ENCODE measurements at regions not wholly inside any gene's neighbourhood (a gene's known extent, or its start where the extent isn't known, plus 50 kb on each side); places are given as distances from the start of the nearest gene placed in this dataset.

DNA sequence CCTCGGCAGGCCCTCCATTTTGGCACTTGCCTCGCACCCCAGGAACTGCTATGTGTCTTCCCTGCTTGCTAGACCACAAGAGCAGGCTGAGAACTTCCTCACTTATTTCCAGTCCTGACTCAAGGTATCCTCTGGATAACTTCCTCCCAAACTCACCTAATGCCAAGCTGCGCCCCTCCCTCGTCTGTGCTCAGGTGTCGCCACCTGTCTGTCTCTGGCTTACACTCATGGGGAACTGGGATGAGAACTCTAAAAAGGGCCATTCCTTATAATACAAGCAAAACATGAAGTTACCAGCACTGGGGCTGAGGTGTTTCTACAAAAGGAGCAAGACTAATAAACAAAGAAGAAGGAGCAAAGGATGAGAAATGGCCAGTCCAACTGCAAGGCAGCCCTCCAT is 191.5 kb upstream of the RMP24 start:
- no peak overlapping the region for H3K27ac ChIP-seq
- no peaks in the 10 kb centered on the region for H3K36me3 ChIP-seq
- no peak overlapping the region for H3K4me3 ChIP-seq
- H3K9me3 ChIP-seq (ENCODE audit: low read depth) = no peaks in the 10 kb centered on the region
- Mint-ChIP-seq H3K9me3 (no peaks in the 10 kb centered on the region), H3K27me3 (ENCODE audit: insufficient read depth, low read depth) (peaks cover 12% of the 10 kb centered on the region), H3K4me3 (no peak overlapping the region), H3K36me3 (no peaks in the 10 kb centered on the region), H3K27ac (no peak overlapping the region), H3K4me1 (no peaks in the 10 kb centered on the region)
- H3K4me1 ChIP-seq = no peaks in the 10 kb centered on the region
- no peaks in the 10 kb centered on the region for H3F3A ChIP-seq (ENCODE audit: low read depth)
- no peak overlapping the region for H3K9ac ChIP-seq
- no peaks in the 10 kb centered on the region for H3K27me3 ChIP-seq
- no peak for DNase-seq (ENCODE audit: low spot score)
- TF ChIP-seq, protein P1, sequence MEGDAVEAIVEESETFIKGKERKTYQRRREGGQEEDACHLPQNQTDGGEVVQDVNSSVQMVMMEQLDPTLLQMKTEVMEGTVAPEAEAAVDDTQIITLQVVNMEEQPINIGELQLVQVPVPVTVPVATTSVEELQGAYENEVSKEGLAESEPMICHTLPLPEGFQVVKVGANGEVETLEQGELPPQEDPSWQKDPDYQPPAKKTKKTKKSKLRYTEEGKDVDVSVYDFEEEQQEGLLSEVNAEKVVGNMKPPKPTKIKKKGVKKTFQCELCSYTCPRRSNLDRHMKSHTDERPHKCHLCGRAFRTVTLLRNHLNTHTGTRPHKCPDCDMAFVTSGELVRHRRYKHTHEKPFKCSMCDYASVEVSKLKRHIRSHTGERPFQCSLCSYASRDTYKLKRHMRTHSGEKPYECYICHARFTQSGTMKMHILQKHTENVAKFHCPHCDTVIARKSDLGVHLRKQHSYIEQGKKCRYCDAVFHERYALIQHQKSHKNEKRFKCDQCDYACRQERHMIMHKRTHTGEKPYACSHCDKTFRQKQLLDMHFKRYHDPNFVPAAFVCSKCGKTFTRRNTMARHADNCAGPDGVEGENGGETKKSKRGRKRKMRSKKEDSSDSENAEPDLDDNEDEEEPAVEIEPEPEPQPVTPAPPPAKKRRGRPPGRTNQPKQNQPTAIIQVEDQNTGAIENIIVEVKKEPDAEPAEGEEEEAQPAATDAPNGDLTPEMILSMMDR (IDR thresholded peaks at IDR 0.05) = no peak
- TF ChIP-seq EZH2 (IDR thresholded peaks at IDR 0.05) = no peak
- TF ChIP-seq EZH2phosphoT487 (IDR thresholded peaks at IDR 0.05) = no peak
- H2AFZ ChIP-seq (replicated peaks) = no peak overlapping the region
- no peaks in the 10 kb centered on the region for H3K79me2 ChIP-seq (ENCODE audit: low read depth)
- H3K4me2 ChIP-seq = no peak overlapping the region
- no peaks in the 10 kb centered on the region for H4K20me1 ChIP-seq (ENCODE audit: low read depth)

DNA sequence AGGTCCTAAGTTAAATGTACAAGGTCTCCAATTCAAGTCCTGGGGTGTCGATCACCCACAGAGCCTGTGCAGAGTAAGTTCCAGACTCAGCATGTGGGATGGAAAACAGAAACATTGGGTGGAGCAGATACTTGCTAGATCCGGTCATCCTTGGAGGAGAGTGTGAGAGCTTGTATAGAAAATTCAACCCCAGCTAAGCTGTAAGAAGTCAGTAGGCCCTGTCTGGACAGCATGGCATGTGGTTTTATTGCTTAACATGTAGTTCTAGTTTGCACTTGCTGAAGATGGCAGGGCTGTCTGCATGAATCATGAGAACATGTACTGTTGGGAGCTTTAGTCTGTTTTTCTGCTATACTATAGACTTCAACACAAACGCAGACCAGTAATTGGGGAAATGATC is 189.6 kb upstream of the RMP24 start:
- Mint-ChIP-seq H3K36me3 (no peaks in the 10 kb centered on the region), H3K27me3 (ENCODE audit: insufficient read depth, low read depth) (peaks cover 10% of the 10 kb centered on the region), H3K9me3 (no peaks in the 10 kb centered on the region), H3K4me3 (no peak overlapping the region), H3K4me1 (peaks cover 8% of the 10 kb centered on the region), H3K27ac (no peak overlapping the region)
- DNase-seq (ENCODE audit: low spot score) = no peak
- Histone ChIP-seq H3K27me3 (no peaks in the 10 kb centered on the region), H3K27ac (no peak overlapping the region), H3K4me3 (no peak overlapping the region), H3K9ac (no peak overlapping the region), H3K36me3 (no peaks in the 10 kb centered on the region), H2AFZ (replicated peaks) (no peak overlapping the region), H4K20me1 (ENCODE audit: low read depth) (no peaks in the 10 kb centered on the region), H3F3A (ENCODE audit: low read depth) (no peaks in the 10 kb centered on the region), H3K9me3 (ENCODE audit: low read depth) (no peaks in the 10 kb centered on the region), H3K4me1 (no peaks in the 10 kb centered on the region), H3K4me2 (no peak overlapping the region), H3K79me2 (ENCODE audit: low read depth) (no peaks in the 10 kb centered on the region)
- TF ChIP-seq EZH2phosphoT487 (IDR thresholded peaks at IDR 0.05) (no peak), EZH2 (IDR thresholded peaks at IDR 0.05) (no peak)
- TF ChIP-seq, protein P1 (IDR thresholded peaks at IDR 0.05) = no peak

DNA sequence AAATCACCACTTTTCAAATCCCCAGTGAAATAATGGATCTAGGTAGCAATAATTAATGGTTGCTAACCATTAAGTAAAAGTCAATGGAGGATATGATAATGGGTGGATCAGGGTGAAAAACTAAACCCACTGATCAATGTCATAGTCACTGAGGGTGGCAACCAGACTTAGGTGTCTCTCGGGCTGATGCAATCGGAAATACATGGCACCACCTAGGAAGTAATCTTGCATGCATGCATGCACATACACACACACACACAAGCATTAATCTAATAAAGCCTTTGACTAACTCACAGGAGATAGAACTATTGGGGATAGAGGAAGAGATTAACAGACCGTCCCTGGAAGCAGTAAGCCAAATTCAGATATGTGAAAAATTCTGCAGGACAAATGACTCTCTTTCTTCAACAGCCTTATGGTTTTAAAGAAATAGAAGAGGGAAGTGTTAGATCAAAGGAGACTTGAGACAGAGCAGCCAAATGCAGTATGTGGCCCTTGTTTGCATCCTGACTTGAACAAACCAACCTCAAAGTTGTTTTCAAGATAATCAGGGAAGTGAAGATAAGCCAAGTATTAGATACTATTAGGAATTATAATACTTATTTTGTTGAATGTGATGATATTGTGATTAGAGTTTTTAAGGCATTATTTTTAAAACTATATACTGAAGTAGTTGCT is 186.0 kb upstream of the RMP24 start:
- H3K9me3 ChIP-seq (ENCODE audit: low read depth) = no peaks in the 10 kb centered on the region
- Mint-ChIP-seq H3K27ac (no peak overlapping the region), H3K27me3 (ENCODE audit: insufficient read depth, low read depth) (peaks cover 2% of the 10 kb centered on the region), H3K4me1 (peaks cover 8% of the 10 kb centered on the region), H3K36me3 (no peaks in the 10 kb centered on the region), H3K4me3 (no peak overlapping the region), H3K9me3 (no peaks in the 10 kb centered on the region)
- no peaks in the 10 kb centered on the region for H4K20me1 ChIP-seq (ENCODE audit: low read depth)
- H3K4me1 ChIP-seq = no peaks in the 10 kb centered on the region
- H3K27ac ChIP-seq = no peak overlapping the region
- H2AFZ ChIP-seq (replicated peaks) = no peak overlapping the region
- no peak overlapping the region for H3K4me3 ChIP-seq
- H3K79me2 ChIP-seq (ENCODE audit: low read depth) = no peaks in the 10 kb centered on the region
- H3K9ac ChIP-seq = no peak overlapping the region
- H3K4me2 ChIP-seq = no peak overlapping the region
- no peaks in the 10 kb centered on the region for H3K36me3 ChIP-seq
- no peak for TF ChIP-seq EZH2phosphoT487 (IDR thresholded peaks at IDR 0.05)
- no peak for TF ChIP-seq EZH2 (IDR thresholded peaks at IDR 0.05)
- no peaks in the 10 kb centered on the region for H3K27me3 ChIP-seq
- no peaks in the 10 kb centered on the region for H3F3A ChIP-seq (ENCODE audit: low read depth)
- DNase-seq (ENCODE audit: low spot score) = no peak

DNA sequence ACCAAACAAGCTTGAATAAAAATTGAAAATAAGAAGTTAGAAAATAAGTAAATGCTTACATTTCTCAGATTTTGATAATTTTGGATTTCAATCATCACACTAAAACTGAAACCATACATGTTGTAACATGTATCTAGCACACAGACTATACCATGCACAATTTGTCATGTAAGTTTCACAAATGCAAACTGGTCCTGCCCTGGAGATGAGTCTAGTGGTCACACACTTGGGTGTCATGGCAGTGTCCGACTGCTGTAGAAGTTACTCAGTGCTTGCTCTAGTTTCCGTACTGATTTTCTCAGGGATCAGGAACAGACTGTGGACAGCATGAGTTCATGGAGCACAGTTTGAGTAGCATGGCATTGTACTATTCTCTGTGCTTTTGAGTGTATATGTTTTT is 182.9 kb upstream of the RMP24 start:
- H3K4me3 Mint-ChIP-seq = no peak overlapping the region
- H3K27ac Mint-ChIP-seq = no peak overlapping the region
- no peaks in the 10 kb centered on the region for H3K9me3 ChIP-seq (ENCODE audit: low read depth)
- no peak overlapping the region for H3K27ac ChIP-seq
- no peaks in the 10 kb centered on the region for H3K4me1 ChIP-seq
- no peaks in the 10 kb centered on the region for H3K79me2 ChIP-seq (ENCODE audit: low read depth)
- no peaks in the 10 kb centered on the region for H3K36me3 Mint-ChIP-seq
- H3K4me3 ChIP-seq = no peak overlapping the region
- H3K4me1 Mint-ChIP-seq = peaks cover 8% of the 10 kb centered on the region
- H3K9ac ChIP-seq = no peak overlapping the region
- no peaks in the 10 kb centered on the region for H3F3A ChIP-seq (ENCODE audit: low read depth)
- DNase-seq (ENCODE audit: low spot score) = no peak
- no peaks in the 10 kb centered on the region for H4K20me1 ChIP-seq (ENCODE audit: low read depth)
- TF ChIP-seq, protein P1 (IDR thresholded peaks at IDR 0.05) = no peak
- no peak for TF ChIP-seq EZH2 (IDR thresholded peaks at IDR 0.05)
- TF ChIP-seq EZH2phosphoT487 (IDR thresholded peaks at IDR 0.05) = no peak
- no peak overlapping the region for H3K4me2 ChIP-seq
- no peaks in the 10 kb centered on the region for H3K9me3 Mint-ChIP-seq
- no peaks in the 10 kb centered on the region for H3K36me3 ChIP-seq
- no peak overlapping the region for H2AFZ ChIP-seq (replicated peaks)
- no peaks in the 10 kb centered on the region for H3K27me3 Mint-ChIP-seq (ENCODE audit: insufficient read depth, low read depth)
- H3K27me3 ChIP-seq = no peaks in the 10 kb centered on the region

All from neural progenitor cell (in vitro differentiated cells).